ENCODE measurements at regions not wholly inside any gene's neighbourhood (a gene's known extent, or its start where the extent isn't known, plus 50 kb on each side); places are given as distances from the start of the nearest gene placed in this dataset.

DNA sequence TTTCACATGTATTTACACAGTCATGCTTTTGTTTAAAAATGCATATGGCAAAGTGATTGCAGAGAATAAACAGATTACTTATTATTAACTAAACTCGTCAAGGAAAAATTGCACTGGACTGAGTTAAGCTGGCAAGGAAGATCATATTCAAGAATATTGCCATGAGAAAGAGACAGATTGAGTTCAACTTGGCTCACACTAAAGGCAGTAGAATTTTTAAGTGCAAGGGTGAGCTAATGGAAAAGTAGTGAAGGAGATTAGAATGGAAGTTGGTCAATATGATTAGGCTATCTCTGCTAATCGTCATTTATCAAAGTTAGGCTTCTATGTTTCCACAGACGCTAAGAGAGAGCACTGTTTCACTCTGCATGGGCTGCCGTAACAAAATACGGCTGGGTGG, 557.6 kb downstream of the PRR16 start:
- Histone ChIP-seq H3K27me3 (ENCODE audit: control insufficient read depth in 2 of 2, insufficient read depth in 1 of 2, low read length in 1 of 2) (no peaks in the 10 kb centered on the region), H3K9me3 (ENCODE audit: control insufficient read depth in 2 of 2, insufficient read depth in 1 of 2, low read length in 1 of 2) (no peaks in the 10 kb centered on the region), H3K27ac (ENCODE audit: low read depth in 1 of 2, low read length in 1 of 2) (no peak overlapping the region), H3K36me3 (ENCODE audit: control insufficient read depth in 2 of 2, insufficient read depth in 2 of 2, low read length in 1 of 2) (no peaks in the 10 kb centered on the region), H3K4me1 (ENCODE audit: control insufficient read depth in 2 of 2, insufficient read depth in 2 of 2, low read length in 2 of 2) (no peaks in the 10 kb centered on the region), H3K4me3 (ENCODE audit: low read length in 2 of 2) (no peak overlapping the region)
- WGBS, result 95% methylated on average over 5 of the region's 5 CpGs
- no peak for DNase-seq (ENCODE audit: low read depth in 6 of 9, low spot score in 9 of 9)

DNA sequence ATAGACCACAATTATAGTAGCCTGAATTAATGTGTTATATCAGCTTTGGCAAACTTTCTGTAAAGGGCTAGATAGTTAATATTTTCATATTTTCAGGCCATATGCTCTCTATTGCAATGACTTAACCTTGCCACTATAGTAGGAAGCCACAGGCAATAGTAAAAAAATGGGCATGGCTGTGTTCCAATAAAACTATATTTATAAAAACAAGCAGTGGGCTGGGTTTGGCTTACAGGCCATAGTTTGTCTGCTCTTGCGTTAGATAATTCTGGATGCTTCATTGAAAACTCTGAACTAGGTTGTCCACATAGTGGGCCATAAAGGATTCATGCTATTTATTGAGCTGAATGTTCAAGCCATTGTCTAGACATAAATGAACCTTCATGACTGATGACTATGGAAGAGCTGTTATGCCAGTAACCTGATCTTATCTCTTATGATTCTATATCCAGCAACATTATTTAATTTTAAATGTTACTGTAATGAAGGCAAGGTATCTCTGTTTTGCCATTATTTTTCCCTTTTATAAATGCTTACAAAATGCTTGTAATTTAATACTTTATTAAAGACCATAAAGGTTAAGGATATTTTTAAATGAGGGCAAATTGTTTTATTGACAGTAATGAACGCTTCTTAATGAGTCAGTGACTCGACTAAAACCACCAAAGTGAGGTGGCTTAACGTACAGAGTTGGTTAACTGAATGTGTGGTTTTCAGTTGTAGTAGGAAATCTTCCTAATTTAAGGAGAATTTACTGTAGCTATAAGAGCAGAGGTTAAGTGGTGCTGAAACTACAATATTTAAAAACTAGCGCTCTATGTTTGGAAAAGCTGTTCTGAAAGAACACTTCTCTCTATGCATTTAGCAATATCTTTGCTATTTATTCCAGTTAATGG, 560.6 kb downstream of the PRR16 start:
- 88% methylated on average over 5 of the region's 5 CpGs for WGBS
- H3K27ac ChIP-seq (ENCODE audit: low read depth in 1 of 2, low read length in 1 of 2), result no peak overlapping the region

DNA sequence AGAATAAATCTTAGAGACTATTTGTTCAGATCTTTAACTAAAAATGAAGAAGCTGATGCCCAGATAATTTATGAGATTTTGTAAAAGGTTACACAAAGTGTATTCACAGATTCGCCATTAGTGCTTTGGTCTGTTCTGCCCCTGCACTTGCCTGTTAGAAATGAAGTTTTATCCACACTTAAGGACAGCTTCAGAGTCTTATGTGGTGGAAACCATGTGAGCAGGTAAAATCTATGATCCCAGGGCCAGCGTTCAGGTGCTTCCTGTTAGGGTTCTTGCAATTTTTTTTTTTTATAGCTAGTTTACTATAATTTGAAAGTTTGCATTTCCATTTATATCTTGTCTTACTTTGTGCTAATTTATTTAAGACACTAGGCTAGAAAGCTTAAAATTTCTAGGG, 561.6 kb downstream of the PRR16 start:
- Histone ChIP-seq H3K4me1 (ENCODE audit: control insufficient read depth in 2 of 2, insufficient read depth in 2 of 2, low read length in 2 of 2) (no peaks in the 10 kb centered on the region), H3K27me3 (ENCODE audit: control insufficient read depth in 2 of 2, insufficient read depth in 1 of 2, low read length in 1 of 2) (no peaks in the 10 kb centered on the region), H3K4me3 (ENCODE audit: low read length in 2 of 2) (no peak overlapping the region), H3K9me3 (ENCODE audit: control insufficient read depth in 2 of 2, insufficient read depth in 1 of 2, low read length in 1 of 2) (no peaks in the 10 kb centered on the region), H3K27ac (ENCODE audit: low read depth in 1 of 2, low read length in 1 of 2) (no peak overlapping the region), H3K36me3 (ENCODE audit: control insufficient read depth in 2 of 2, insufficient read depth in 2 of 2, low read length in 1 of 2) (no peaks in the 10 kb centered on the region)
- WGBS, result 72% methylated on average over 2 of the region's 2 CpGs
- no peak for DNase-seq (ENCODE audit: low read depth in 6 of 9, low spot score in 9 of 9)

More for the DNA sequence above, 560.6 kb downstream of the PRR16 start:
- H3K27me3 ChIP-seq (ENCODE audit: control insufficient read depth in 2 of 2, insufficient read depth in 1 of 2, low read length in 1 of 2), result no peaks in the 10 kb centered on the region
- no peaks in the 10 kb centered on the region for H3K9me3 ChIP-seq (ENCODE audit: control insufficient read depth in 2 of 2, insufficient read depth in 1 of 2, low read length in 1 of 2)
- no peaks in the 10 kb centered on the region for H3K4me1 ChIP-seq (ENCODE audit: control insufficient read depth in 2 of 2, insufficient read depth in 2 of 2, low read length in 2 of 2)
- no peak overlapping the region for H3K4me3 ChIP-seq (ENCODE audit: low read length in 2 of 2)
- no peak for DNase-seq (ENCODE audit: low read depth in 6 of 9, low spot score in 9 of 9)
- H3K36me3 ChIP-seq (ENCODE audit: control insufficient read depth in 2 of 2, insufficient read depth in 2 of 2, low read length in 1 of 2), result no peaks in the 10 kb centered on the region

DNA sequence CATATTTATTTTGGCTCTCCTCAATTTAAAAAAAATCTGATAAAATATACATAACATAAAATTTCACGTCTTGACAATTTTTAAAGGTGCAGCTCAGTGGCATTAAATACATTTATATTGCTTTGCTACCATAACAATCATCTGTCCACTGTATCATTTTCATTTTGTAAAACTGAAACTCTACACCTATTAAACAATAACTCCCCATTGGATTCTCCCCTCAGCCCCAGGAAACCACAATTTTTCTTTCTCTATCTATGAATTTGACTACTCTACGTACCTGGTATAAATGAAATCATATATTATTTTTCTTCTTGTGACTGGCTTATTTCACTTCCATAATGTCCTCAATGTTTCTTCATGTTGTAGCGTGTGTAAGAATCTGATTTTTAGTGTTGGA, 563.5 kb downstream of the PRR16 start:
- H3K4me1 ChIP-seq (ENCODE audit: control insufficient read depth in 2 of 2, insufficient read depth in 2 of 2, low read length in 2 of 2), result no peaks in the 10 kb centered on the region
- no peak for DNase-seq (ENCODE audit: low read depth in 6 of 9, low spot score in 9 of 9)
- H3K4me3 ChIP-seq (ENCODE audit: low read length in 2 of 2), result no peak overlapping the region
- no peak overlapping the region for H3K27ac ChIP-seq (ENCODE audit: low read depth in 1 of 2, low read length in 1 of 2)
- no peaks in the 10 kb centered on the region for H3K36me3 ChIP-seq (ENCODE audit: control insufficient read depth in 2 of 2, insufficient read depth in 2 of 2, low read length in 1 of 2)
- no peaks in the 10 kb centered on the region for H3K27me3 ChIP-seq (ENCODE audit: control insufficient read depth in 2 of 2, insufficient read depth in 1 of 2, low read length in 1 of 2)
- WGBS, result 92% methylated on average over 3 of the region's 3 CpGs
- no peaks in the 10 kb centered on the region for H3K9me3 ChIP-seq (ENCODE audit: control insufficient read depth in 2 of 2, insufficient read depth in 1 of 2, low read length in 1 of 2)

DNA sequence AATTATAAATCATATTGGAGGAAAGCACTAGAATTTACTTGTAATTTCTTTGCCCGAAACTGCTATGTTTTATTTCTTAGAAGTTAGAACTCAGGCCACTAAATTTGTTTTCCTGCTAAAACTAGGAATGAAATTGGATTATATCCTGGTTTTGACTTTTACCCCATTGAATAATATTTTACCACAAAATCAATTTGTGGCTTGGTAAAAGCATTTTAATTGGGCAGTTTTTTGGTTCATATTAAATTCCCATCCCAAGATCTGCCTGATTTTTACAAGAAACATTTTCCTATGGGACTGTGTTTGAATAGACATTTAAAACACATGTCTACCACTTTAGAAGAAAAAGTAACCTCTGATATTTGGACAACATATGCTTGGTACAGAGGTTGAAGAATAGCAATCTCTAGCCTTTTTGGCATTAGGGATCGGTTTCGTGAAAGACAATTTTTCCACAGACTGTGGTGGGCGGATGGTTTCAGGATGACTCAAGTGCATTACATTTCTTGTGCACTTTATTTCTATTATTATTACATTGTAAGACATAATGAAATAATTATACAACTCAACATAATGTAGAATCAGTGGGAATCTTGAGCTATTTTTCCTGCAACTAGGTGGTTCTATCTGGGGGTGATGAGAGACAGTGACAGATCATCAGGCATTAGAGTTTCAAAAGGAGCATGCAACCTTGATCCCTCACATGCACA, 565.6 kb downstream of the PRR16 start:
- Histone ChIP-seq H3K9me3 (ENCODE audit: control insufficient read depth in 2 of 2, insufficient read depth in 1 of 2, low read length in 1 of 2) (no peaks in the 10 kb centered on the region), H3K4me3 (ENCODE audit: low read length in 2 of 2) (no peak overlapping the region), H3K27ac (ENCODE audit: low read depth in 1 of 2, low read length in 1 of 2) (no peak overlapping the region), H3K27me3 (ENCODE audit: control insufficient read depth in 2 of 2, insufficient read depth in 1 of 2, low read length in 1 of 2) (no peaks in the 10 kb centered on the region), H3K4me1 (ENCODE audit: control insufficient read depth in 2 of 2, insufficient read depth in 2 of 2, low read length in 2 of 2) (no peaks in the 10 kb centered on the region), H3K36me3 (ENCODE audit: control insufficient read depth in 2 of 2, insufficient read depth in 2 of 2, low read length in 1 of 2) (no peaks in the 10 kb centered on the region)
- WGBS, result 97% methylated on average over 4 of the region's 4 CpGs
- DNase-seq (ENCODE audit: low read depth in 6 of 9, low spot score in 9 of 9), result no peak

DNA sequence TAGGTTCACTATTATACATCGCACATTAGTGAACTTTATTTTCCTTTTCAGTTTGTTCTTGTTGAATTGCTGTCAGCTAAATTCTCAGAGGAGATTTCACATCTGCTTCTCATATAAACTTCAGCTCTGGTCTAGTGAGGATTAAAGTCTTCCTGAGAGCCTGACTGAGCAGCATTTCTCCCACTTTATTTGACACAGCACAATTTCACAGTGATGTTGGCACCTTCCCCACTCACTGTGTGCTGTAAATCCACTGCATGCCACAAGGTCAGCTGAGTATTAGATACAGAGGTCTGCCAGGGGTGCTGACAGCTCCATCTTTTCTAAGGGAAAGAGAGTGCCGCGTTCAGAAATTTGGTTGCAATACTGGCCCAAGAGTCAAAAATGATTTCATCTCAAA, 567.4 kb downstream of the PRR16 start:
- no peak overlapping the region for H3K4me3 ChIP-seq (ENCODE audit: low read length in 2 of 2)
- H3K4me1 ChIP-seq (ENCODE audit: control insufficient read depth in 2 of 2, insufficient read depth in 2 of 2, low read length in 2 of 2), result no peaks in the 10 kb centered on the region
- H3K27ac ChIP-seq (ENCODE audit: low read depth in 1 of 2, low read length in 1 of 2), result no peak overlapping the region
- WGBS, result 94% methylated on average over 3 of the region's 3 CpGs
- H3K9me3 ChIP-seq (ENCODE audit: control insufficient read depth in 2 of 2, insufficient read depth in 1 of 2, low read length in 1 of 2), result no peaks in the 10 kb centered on the region
- no peaks in the 10 kb centered on the region for H3K27me3 ChIP-seq (ENCODE audit: control insufficient read depth in 2 of 2, insufficient read depth in 1 of 2, low read length in 1 of 2)
- H3K36me3 ChIP-seq (ENCODE audit: control insufficient read depth in 2 of 2, insufficient read depth in 2 of 2, low read length in 1 of 2), result no peaks in the 10 kb centered on the region
- no peak for DNase-seq (ENCODE audit: low read depth in 6 of 9, low spot score in 9 of 9)

DNA sequence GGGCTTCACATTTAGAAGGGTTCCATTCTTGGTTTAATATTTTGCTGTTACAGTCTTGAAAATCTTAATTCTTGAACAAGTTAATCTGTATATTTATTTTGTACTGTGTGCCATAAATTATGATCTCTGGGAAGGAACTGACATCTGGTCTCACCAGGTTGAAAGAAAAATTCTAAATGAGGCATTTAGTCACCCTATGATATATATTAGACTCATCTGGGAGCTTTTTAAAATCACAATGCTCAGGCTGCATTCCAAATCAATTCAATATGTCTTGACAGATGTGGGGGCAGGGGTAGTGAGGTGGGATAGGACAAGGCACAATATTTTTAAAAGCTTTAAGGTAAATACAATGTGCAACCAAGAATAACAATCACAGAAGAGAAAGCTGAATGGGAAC, 569.2 kb downstream of the PRR16 start:
- Histone ChIP-seq H3K9me3 (ENCODE audit: control insufficient read depth in 2 of 2, insufficient read depth in 1 of 2, low read length in 1 of 2) (no peaks in the 10 kb centered on the region), H3K36me3 (ENCODE audit: control insufficient read depth in 2 of 2, insufficient read depth in 2 of 2, low read length in 1 of 2) (no peaks in the 10 kb centered on the region), H3K4me1 (ENCODE audit: control insufficient read depth in 2 of 2, insufficient read depth in 2 of 2, low read length in 2 of 2) (no peaks in the 10 kb centered on the region), H3K27ac (ENCODE audit: low read depth in 1 of 2, low read length in 1 of 2) (no peak overlapping the region), H3K27me3 (ENCODE audit: control insufficient read depth in 2 of 2, insufficient read depth in 1 of 2, low read length in 1 of 2) (no peaks in the 10 kb centered on the region), H3K4me3 (ENCODE audit: low read length in 2 of 2) (no peak overlapping the region)
- DNase-seq (ENCODE audit: low read depth in 6 of 9, low spot score in 9 of 9), result no peak

DNA sequence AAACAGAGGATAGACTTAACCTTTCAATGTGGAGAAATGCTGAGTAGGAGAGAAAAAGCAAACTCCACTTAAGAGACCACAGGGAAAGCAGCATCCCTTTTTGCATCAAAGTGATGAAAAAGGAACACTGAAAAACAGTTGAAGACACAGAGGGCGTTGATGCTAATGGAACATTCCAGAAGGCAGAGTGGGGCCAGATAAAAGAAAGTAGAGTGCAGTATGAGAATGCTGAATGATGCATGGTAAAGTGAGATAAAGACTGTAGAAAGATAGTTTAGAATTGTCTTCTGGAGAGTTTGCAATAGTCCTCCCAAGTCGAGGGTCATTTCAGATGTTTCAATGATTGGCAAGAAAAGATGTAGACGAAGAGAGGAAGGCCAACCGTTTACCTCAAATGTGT, 574.3 kb downstream of the PRR16 start:
- no peak for DNase-seq (ENCODE audit: low read depth in 6 of 9, low spot score in 9 of 9)
- WGBS, result 68% methylated on average over 4 of the region's 4 CpGs
- Histone ChIP-seq H3K4me1 (ENCODE audit: control insufficient read depth in 2 of 2, insufficient read depth in 2 of 2, low read length in 2 of 2) (no peaks in the 10 kb centered on the region), H3K27ac (ENCODE audit: low read depth in 1 of 2, low read length in 1 of 2) (no peak overlapping the region), H3K4me3 (ENCODE audit: low read length in 2 of 2) (no peak overlapping the region), H3K27me3 (ENCODE audit: control insufficient read depth in 2 of 2, insufficient read depth in 1 of 2, low read length in 1 of 2) (no peaks in the 10 kb centered on the region), H3K36me3 (ENCODE audit: control insufficient read depth in 2 of 2, insufficient read depth in 2 of 2, low read length in 1 of 2) (no peaks in the 10 kb centered on the region), H3K9me3 (ENCODE audit: control insufficient read depth in 2 of 2, insufficient read depth in 1 of 2, low read length in 1 of 2) (no peaks in the 10 kb centered on the region)

DNA sequence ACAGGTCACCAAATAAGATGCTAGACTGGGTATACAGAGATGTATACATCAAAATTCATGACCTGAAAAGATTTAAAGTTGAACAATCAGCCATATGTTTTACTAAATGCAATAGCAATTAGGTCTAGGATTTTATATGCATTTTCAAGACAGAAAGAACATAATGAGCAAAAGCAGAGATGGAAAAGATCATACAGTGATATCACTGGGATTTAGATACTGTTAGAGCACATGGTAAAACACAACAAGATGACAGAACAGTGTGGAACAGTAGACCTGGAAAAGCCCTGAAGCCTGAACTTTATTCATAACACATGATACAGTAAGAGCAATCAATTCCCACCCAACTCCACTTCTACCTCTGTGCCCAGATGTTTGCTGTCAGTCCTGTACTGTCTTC, 585.9 kb downstream of the PRR16 start:
- Histone ChIP-seq H3K9me3 (ENCODE audit: control insufficient read depth in 2 of 2, insufficient read depth in 1 of 2, low read length in 1 of 2) (no peaks in the 10 kb centered on the region), H3K27me3 (ENCODE audit: control insufficient read depth in 2 of 2, insufficient read depth in 1 of 2, low read length in 1 of 2) (no peaks in the 10 kb centered on the region), H3K4me3 (ENCODE audit: low read length in 2 of 2) (no peak overlapping the region), H3K4me1 (ENCODE audit: control insufficient read depth in 2 of 2, insufficient read depth in 2 of 2, low read length in 2 of 2) (no peaks in the 10 kb centered on the region), H3K36me3 (ENCODE audit: control insufficient read depth in 2 of 2, insufficient read depth in 2 of 2, low read length in 1 of 2) (no peaks in the 10 kb centered on the region), H3K27ac (ENCODE audit: low read depth in 1 of 2, low read length in 1 of 2) (no peak overlapping the region)
- no peak for DNase-seq (ENCODE audit: low read depth in 6 of 9, low spot score in 9 of 9)

Measured in thymus (tissue), 11 donors.